Adrenal gland (tissue), 5 donors: ENCODE measurements at regions not wholly inside any gene's neighbourhood (a gene's known extent, or its start where the extent isn't known, plus 50 kb on each side); places are given as distances from the start of the nearest gene placed in this dataset.

Experiments used
- CTCF ChIP-seq, 6 experiments: fragments of 450-650 bp in 4 of 6; fragments of 200-600 bp in 2 of 6; sonication (generic) in 1 of 6; IDR thresholded peaks; 1 replicate in 5 of 6; 2 replicates in 1 of 6; pipeline versions ENCODE4 v1.5.1 to v1.8.0; 2016 to 2021; ENCODE audit warnings: antibody characterized with exemption in 6 of 6, mild to moderate bottlenecking in 2 of 6, moderate library complexity in 1 of 6
- POLR2A ChIP-seq, 2 donors: fragments of 450-650 bp; IDR thresholded peaks; one replicate each; pipeline ENCODE4 v1.6.1; 2017; ENCODE audit warnings: antibody characterized with exemption in 2 of 2, mild to moderate bottlenecking in 2 of 2, moderate library complexity in 1 of 2
- donor health status: DM: no; HTN: no; CAD: no.

GRCh38 chr9:3708751-3709150, 182.9 kb upstream of the RFX3 start:
- TF ChIP-seq CTCF (IDR thresholded peaks at IDR 0.05) (no peak), POLR2A (IDR thresholded peaks at IDR 0.05) (no peak)
